Ascending aorta (tissue), 2 donors: ENCODE measurements at regions not wholly inside any gene's neighbourhood (a gene's known extent, or its start where the extent isn't known, plus 50 kb on each side); places are given as distances from the start of the nearest gene placed in this dataset.

Experiments
- DNase-seq, 2 donors: peaks; one replicate each; pipeline ENCODE4 v3.0.0-alpha.2; 2019; ENCODE audit warnings: low spot score in 2 of 2
- H3K27ac ChIP-seq, 2 donors: fragments of 200-600 bp; sonication (generic); one replicate each; pipeline ENCODE4 v1.5.1; 2016 to 2017; ENCODE audit warnings: mild to moderate bottlenecking in 1 of 2
- H3K27me3 ChIP-seq: fragments of 200-600 bp; sonication (generic); one replicate; pipeline ENCODE4 v1.5.1; 2017
- H3K36me3 ChIP-seq, 2 donors: fragments of 200-600 bp; sonication (generic); one replicate each; pipeline ENCODE4 v1.5.1; 2016
- H3K4me1 ChIP-seq, 2 donors: fragments of 200-600 bp; sonication (generic); one replicate each; pipeline ENCODE4 v1.5.1; 2016 to 2017; ENCODE audit warnings: mild to moderate bottlenecking in 1 of 2
- H3K4me3 ChIP-seq, 2 donors: fragments of 200-600 bp; sonication (generic); one replicate each; pipeline ENCODE4 v1.5.1; 2016 to 2017; ENCODE audit warnings: mild to moderate bottlenecking in 1 of 2
- H3K9me3 ChIP-seq, 2 donors: fragments of 200-600 bp; sonication (generic); one replicate each; pipeline ENCODE4 v1.5.1; 2016
- CTCF ChIP-seq, 3 experiments: fragments of 200-600 bp in 2 of 3; fragments of 450-650 bp in 1 of 3; sonication (generic) in 2 of 3; IDR thresholded peaks; one replicate each; pipeline ENCODE4 v1.5.1; 2016 to 2019; ENCODE audit warnings: antibody characterized with exemption in 3 of 3, mild to moderate bottlenecking in 1 of 3, moderate library complexity in 1 of 3
- intact Hi-C: fragments of 100-400 bp; cut with DNase I; formaldehyde crosslinking; loops from one replicate; pipeline ENCODE4 v1.15.1; 2023

- H3K9me3 ChIP-seq, result no peaks in the 10 kb centered on the region
- no peak for DNase-seq
- intact Hi-C loops, result no loop called here
- no peaks in the 10 kb centered on the region for H3K27me3 ChIP-seq
- H3K4me1 ChIP-seq, result no peaks in the 10 kb centered on the region
- TF ChIP-seq CTCF (IDR thresholded peaks at IDR 0.05), result no peak
- no peak overlapping the region for H3K4me3 ChIP-seq
- H3K27ac ChIP-seq, result no peak overlapping the region
- H3K36me3 ChIP-seq, result no peaks in the 10 kb centered on the region
These were observed 430.6 kb downstream of the ZNF608 start for GRCh38 chr5:124315741-124316415.

GRCh38 chr5:124310453-124310852 lies 436.0 kb downstream of the ZNF608 start:
- no peak overlapping the region for H3K27ac ChIP-seq
- H3K4me3 ChIP-seq, result no peak overlapping the region
- no peaks in the 10 kb centered on the region for H3K4me1 ChIP-seq
- H3K27me3 ChIP-seq, result no peaks in the 10 kb centered on the region
- no peaks in the 10 kb centered on the region for H3K36me3 ChIP-seq
- no peak for DNase-seq
- intact Hi-C loops, result no loop called here
- TF ChIP-seq CTCF (IDR thresholded peaks at IDR 0.05), result no peak
- H3K9me3 ChIP-seq, result no peaks in the 10 kb centered on the region

- H3K27ac ChIP-seq, result no peak overlapping the region
- H3K36me3 ChIP-seq, result no peaks in the 10 kb centered on the region
- no peaks in the 10 kb centered on the region for H3K9me3 ChIP-seq
- H3K4me3 ChIP-seq, result no peak overlapping the region
- no peak for DNase-seq
- TF ChIP-seq CTCF (IDR thresholded peaks at IDR 0.05), result no peak
- no peaks in the 10 kb centered on the region for H3K27me3 ChIP-seq
- no peaks in the 10 kb centered on the region for H3K4me1 ChIP-seq
- intact Hi-C loops, result no loop called here
These were observed 437.0 kb downstream of the ZNF608 start for GRCh38 chr5:124309241-124309980.

- no peaks in the 10 kb centered on the region for H3K9me3 ChIP-seq
- no peaks in the 10 kb centered on the region for H3K36me3 ChIP-seq
- no peak for TF ChIP-seq CTCF (IDR thresholded peaks at IDR 0.05)
- H3K4me1 ChIP-seq, result no peaks in the 10 kb centered on the region
- no peak overlapping the region for H3K27ac ChIP-seq
- H3K4me3 ChIP-seq, result no peak overlapping the region
- intact Hi-C loops, result no loop called here
- no peak for DNase-seq
- no peaks in the 10 kb centered on the region for H3K27me3 ChIP-seq
These were observed 443.1 kb downstream of the ZNF608 start for GRCh38 chr5:124303366-124303765.

- Histone ChIP-seq H3K9me3 (no peaks in the 10 kb centered on the region), H3K4me1 (no peaks in the 10 kb centered on the region), H3K27me3 (no peaks in the 10 kb centered on the region), H3K36me3 (no peaks in the 10 kb centered on the region), H3K27ac (no peak overlapping the region), H3K4me3 (no peak overlapping the region)
- no peak for TF ChIP-seq CTCF (IDR thresholded peaks at IDR 0.05)
- intact Hi-C loops, result no loop called here
- no peak for DNase-seq
These were observed 443.9 kb downstream of the ZNF608 start for GRCh38 chr5:124302533-124302932.
